OCI-LY7 (cell line): ENCODE measurements at regions not wholly inside any gene's neighbourhood (a gene's known extent, or its start where the extent isn't known, plus 50 kb on each side); places are given as distances from the start of the nearest gene placed in this dataset.

Source experiments
- EZH2phosphoT487 ChIP-seq: fragments of 200-600 bp; sonication (generic); IDR thresholded peaks from 2 replicates; pipeline ENCODE4 v1.6.1; 2018; ENCODE audit warnings: low read depth, borderline replicate concordance, mild to moderate bottlenecking, mixed run types, antibody characterized with exemption, low read length, moderate library complexity, mixed read lengths
- TF ChIP-seq, protein P1 (sequence below): fragments of 200-600 bp; sonication (generic); conservative IDR thresholded peaks from 2 replicates; pipeline ENCODE4 v1.5.1; 2014; ENCODE audit warnings: mild to moderate bottlenecking, antibody characterized with exemption, low read length, moderate library complexity, mixed read lengths

DNA sequence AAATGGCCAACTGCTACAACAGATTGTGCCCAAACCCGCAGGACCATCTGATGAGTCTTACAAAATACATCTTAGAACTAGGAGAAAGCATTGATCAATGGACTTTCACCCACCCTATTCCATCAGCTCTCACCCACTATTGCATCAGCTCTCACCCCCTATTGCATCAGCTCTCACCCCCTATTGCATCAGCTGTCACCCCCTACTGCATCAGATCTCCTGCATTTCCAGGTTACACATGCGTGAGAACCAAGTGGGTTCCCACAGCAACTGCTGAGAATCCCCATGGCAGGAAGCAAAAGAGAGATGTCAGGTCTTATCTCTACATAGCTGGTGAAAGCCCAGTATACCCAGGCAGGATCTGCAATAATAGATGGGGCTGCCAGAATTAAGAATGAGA, 533.5 kb downstream of the LTN1 start:
- TF ChIP-seq, protein P1, sequence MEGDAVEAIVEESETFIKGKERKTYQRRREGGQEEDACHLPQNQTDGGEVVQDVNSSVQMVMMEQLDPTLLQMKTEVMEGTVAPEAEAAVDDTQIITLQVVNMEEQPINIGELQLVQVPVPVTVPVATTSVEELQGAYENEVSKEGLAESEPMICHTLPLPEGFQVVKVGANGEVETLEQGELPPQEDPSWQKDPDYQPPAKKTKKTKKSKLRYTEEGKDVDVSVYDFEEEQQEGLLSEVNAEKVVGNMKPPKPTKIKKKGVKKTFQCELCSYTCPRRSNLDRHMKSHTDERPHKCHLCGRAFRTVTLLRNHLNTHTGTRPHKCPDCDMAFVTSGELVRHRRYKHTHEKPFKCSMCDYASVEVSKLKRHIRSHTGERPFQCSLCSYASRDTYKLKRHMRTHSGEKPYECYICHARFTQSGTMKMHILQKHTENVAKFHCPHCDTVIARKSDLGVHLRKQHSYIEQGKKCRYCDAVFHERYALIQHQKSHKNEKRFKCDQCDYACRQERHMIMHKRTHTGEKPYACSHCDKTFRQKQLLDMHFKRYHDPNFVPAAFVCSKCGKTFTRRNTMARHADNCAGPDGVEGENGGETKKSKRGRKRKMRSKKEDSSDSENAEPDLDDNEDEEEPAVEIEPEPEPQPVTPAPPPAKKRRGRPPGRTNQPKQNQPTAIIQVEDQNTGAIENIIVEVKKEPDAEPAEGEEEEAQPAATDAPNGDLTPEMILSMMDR, result no peak
- TF ChIP-seq EZH2phosphoT487, result no peak
